HEK293 (cell line): ENCODE measurements at regions not wholly inside any gene's neighbourhood (a gene's known extent, or its start where the extent isn't known, plus 50 kb on each side); places are given as distances from the start of the nearest gene placed in this dataset.

Source experiments
- OVOL3 ChIP-seq: fragments of 450-650 bp; formaldehyde crosslinking; IDR thresholded peaks from 2 replicates; pipeline ENCODE4 v1.5.1; 2016; ENCODE audit warnings: missing biosample characterization, missing genetic modification characterization
- TRIM28 ChIP-seq: IDR thresholded peaks from 2 replicates; pipeline ENCODE4 v1.6.1; 2011; ENCODE audit warnings: low read length, control low read depth, borderline replicate concordance
- YY1 ChIP-seq: fragments of 450-650 bp; formaldehyde crosslinking; IDR thresholded peaks from 2 replicates; pipeline ENCODE4 v1.5.1; 2018; ENCODE audit warnings: missing biosample characterization, missing genetic modification characterization
- ZNF211 ChIP-seq: fragments of 450-650 bp; formaldehyde crosslinking; IDR thresholded peaks from 2 replicates; pipeline ENCODE4 v1.5.1; 2016; ENCODE audit warnings: low read depth, missing biosample characterization, missing genetic modification characterization
- ZNF768 ChIP-seq: fragments of 450-650 bp; formaldehyde crosslinking; IDR thresholded peaks from 2 replicates; pipeline ENCODE4 v1.5.1; 2018; ENCODE audit warnings: missing biosample characterization, mild to moderate bottlenecking, missing genetic modification characterization
- TF ChIP-seq, protein P1 (sequence below): fragments of 450-650 bp; formaldehyde crosslinking; IDR thresholded peaks from 2 replicates; pipeline ENCODE4 v1.5.1; 2016; ENCODE audit warnings: missing biosample characterization, missing genetic modification characterization

- TF ChIP-seq TRIM28 (no peak), YY1 (tag by site-specific recombination) (no peak), ZNF211 (tag by site-specific recombination) (no peak), ZNF768 (tag by site-specific recombination) (no peak), OVOL3 (no peak)
- TF ChIP-seq, protein P1, sequence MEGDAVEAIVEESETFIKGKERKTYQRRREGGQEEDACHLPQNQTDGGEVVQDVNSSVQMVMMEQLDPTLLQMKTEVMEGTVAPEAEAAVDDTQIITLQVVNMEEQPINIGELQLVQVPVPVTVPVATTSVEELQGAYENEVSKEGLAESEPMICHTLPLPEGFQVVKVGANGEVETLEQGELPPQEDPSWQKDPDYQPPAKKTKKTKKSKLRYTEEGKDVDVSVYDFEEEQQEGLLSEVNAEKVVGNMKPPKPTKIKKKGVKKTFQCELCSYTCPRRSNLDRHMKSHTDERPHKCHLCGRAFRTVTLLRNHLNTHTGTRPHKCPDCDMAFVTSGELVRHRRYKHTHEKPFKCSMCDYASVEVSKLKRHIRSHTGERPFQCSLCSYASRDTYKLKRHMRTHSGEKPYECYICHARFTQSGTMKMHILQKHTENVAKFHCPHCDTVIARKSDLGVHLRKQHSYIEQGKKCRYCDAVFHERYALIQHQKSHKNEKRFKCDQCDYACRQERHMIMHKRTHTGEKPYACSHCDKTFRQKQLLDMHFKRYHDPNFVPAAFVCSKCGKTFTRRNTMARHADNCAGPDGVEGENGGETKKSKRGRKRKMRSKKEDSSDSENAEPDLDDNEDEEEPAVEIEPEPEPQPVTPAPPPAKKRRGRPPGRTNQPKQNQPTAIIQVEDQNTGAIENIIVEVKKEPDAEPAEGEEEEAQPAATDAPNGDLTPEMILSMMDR (tag by site-specific recombination) = no peak
Observed at GRCh38 chr21:31546443-31547170, 112.9 kb upstream of the SOD1 start.
